ENCODE measurements at regions not wholly inside any gene's neighbourhood (a gene's known extent, or its start where the extent isn't known, plus 50 kb on each side); places are given as distances from the start of the nearest gene placed in this dataset.

- ChIA-PET POLR2A (no interaction called here), CTCF (interaction anchor here (0.6 kb wide), 1 partner anchor 9 kb away, joined by 3 read pairs; no protein-coding TSS in a partner anchor)
- Mint-ChIP-seq H3K36me3 (ENCODE audit: insufficient read depth, unreplicated experiment) (no peaks in the 10 kb centered on the region), H3K27ac (ENCODE audit: low read depth, unreplicated experiment) (no peak overlapping the region), H3K4me3 (ENCODE audit: unreplicated experiment) (no peak overlapping the region), H3K9me3 (ENCODE audit: unreplicated experiment) (no peaks in the 10 kb centered on the region), H3K4me1 (ENCODE audit: insufficient read depth, unreplicated experiment) (no peaks in the 10 kb centered on the region), H3K27me3 (ENCODE audit: insufficient read depth, unreplicated experiment) (peaks cover 37% of the 10 kb centered on the region)
- intact Hi-C loops (cut with micrococcal nuclease) = no loop called here
- BruUV-seq (replicated peaks) = no TSS peak
- DNase-seq (ENCODE audit: unreplicated experiment) = no peak
- TF ChIP-seq CTCF (IDR thresholded peaks at IDR 0.05; ENCODE audit: unreplicated experiment) = no peak
Observed at GRCh38 chr10:78462176-78462575, 428.5 kb downstream of the RPS24 start.

GRCh38 chr10:78462726-78463228 lies 429.1 kb downstream of the RPS24 start:
- no peaks in the 10 kb centered on the region for H3K36me3 Mint-ChIP-seq (ENCODE audit: insufficient read depth, unreplicated experiment)
- intact Hi-C loops (cut with micrococcal nuclease) = no loop called here
- H3K27me3 Mint-ChIP-seq (ENCODE audit: insufficient read depth, unreplicated experiment) = peaks cover 37% of the 10 kb centered on the region
- ChIA-PET POLR2A (no interaction called here), CTCF (no interaction called here)
- no peak for DNase-seq (ENCODE audit: unreplicated experiment)
- no peaks in the 10 kb centered on the region for H3K4me1 Mint-ChIP-seq (ENCODE audit: insufficient read depth, unreplicated experiment)
- BruUV-seq (replicated peaks) = no TSS peak
- H3K9me3 Mint-ChIP-seq (ENCODE audit: unreplicated experiment) = no peaks in the 10 kb centered on the region
- TF ChIP-seq CTCF (IDR thresholded peaks at IDR 0.05; ENCODE audit: unreplicated experiment) = no peak
- no peak overlapping the region for H3K4me3 Mint-ChIP-seq (ENCODE audit: unreplicated experiment)
- no peak overlapping the region for H3K27ac Mint-ChIP-seq (ENCODE audit: low read depth, unreplicated experiment)

GRCh38 chr10:78464118-78464855 lies 430.6 kb downstream of the RPS24 start:
- no peak for DNase-seq (ENCODE audit: unreplicated experiment)
- peaks cover 37% of the 10 kb centered on the region for H3K27me3 Mint-ChIP-seq (ENCODE audit: insufficient read depth, unreplicated experiment)
- ChIA-PET CTCF (interaction anchor here (0.7 kb wide), 1 partner anchor 83 kb away, joined by 3 read pairs; no protein-coding TSS in a partner anchor), POLR2A (no interaction called here)
- BruUV-seq (replicated peaks) = no TSS peak
- H3K9me3 Mint-ChIP-seq (ENCODE audit: unreplicated experiment) = no peaks in the 10 kb centered on the region
- H3K27ac Mint-ChIP-seq (ENCODE audit: low read depth, unreplicated experiment) = no peak overlapping the region
- no peaks in the 10 kb centered on the region for H3K36me3 Mint-ChIP-seq (ENCODE audit: insufficient read depth, unreplicated experiment)
- no peaks in the 10 kb centered on the region for H3K4me1 Mint-ChIP-seq (ENCODE audit: insufficient read depth, unreplicated experiment)
- TF ChIP-seq CTCF (IDR thresholded peaks at IDR 0.05; ENCODE audit: unreplicated experiment) = no peak
- intact Hi-C loops (cut with micrococcal nuclease) = no loop called here
- H3K4me3 Mint-ChIP-seq (ENCODE audit: unreplicated experiment) = no peak overlapping the region

- H3K27me3 Mint-ChIP-seq (ENCODE audit: insufficient read depth, unreplicated experiment) = peaks cover 37% of the 10 kb centered on the region
- H3K4me3 Mint-ChIP-seq (ENCODE audit: unreplicated experiment) = no peak overlapping the region
- DNase-seq (ENCODE audit: unreplicated experiment) = no peak
- H3K9me3 Mint-ChIP-seq (ENCODE audit: unreplicated experiment) = no peaks in the 10 kb centered on the region
- TF ChIP-seq CTCF (IDR thresholded peaks at IDR 0.05; ENCODE audit: unreplicated experiment) = no peak
- no peaks in the 10 kb centered on the region for H3K36me3 Mint-ChIP-seq (ENCODE audit: insufficient read depth, unreplicated experiment)
- CTCF ChIA-PET = no interaction called here
- no peaks in the 10 kb centered on the region for H3K4me1 Mint-ChIP-seq (ENCODE audit: insufficient read depth, unreplicated experiment)
- no peak overlapping the region for H3K27ac Mint-ChIP-seq (ENCODE audit: low read depth, unreplicated experiment)
- POLR2A ChIA-PET = no interaction called here
- intact Hi-C loops (cut with micrococcal nuclease) = no loop called here
- no TSS peak for BruUV-seq (replicated peaks)
Observed at GRCh38 chr10:78464856-78465267, 431.2 kb downstream of the RPS24 start.

Measured in MCF 10A (cell line).